T-helper 2 cell treated with Interferon-gamma antibody and Interleukin-4, amounts not matched to agents 5 μg/mL and 100 μg/mL, for 36 hours (primary cell): ENCODE measurements at regions not wholly inside any gene's neighbourhood (a gene's known extent, or its start where the extent isn't known, plus 50 kb on each side); places are given as distances from the start of the nearest gene placed in this dataset.

Experiments used
- DNase-seq: peaks from one replicate; pipeline ENCODE4 v3.0.0; 2021; ENCODE audit warnings: low spot score
- H3K27ac Mint-ChIP-seq: one replicate; pipeline ENCODE4 v1.8.0; 2021; ENCODE audit warnings: mild to moderate bottlenecking, mixed read lengths
- H3K27me3 Mint-ChIP-seq: one replicate; pipeline ENCODE4 v1.8.0; 2021; ENCODE audit warnings: low read depth, mixed read lengths
- H3K36me3 Mint-ChIP-seq: one replicate; pipeline ENCODE4 v1.8.0; 2021; ENCODE audit warnings: low read depth, mixed read lengths
- H3K4me1 Mint-ChIP-seq: one replicate; pipeline ENCODE4 v1.8.0; 2021; ENCODE audit warnings: low read depth, mixed read lengths
- H3K4me3 Mint-ChIP-seq: one replicate; pipeline ENCODE4 v1.8.0; 2022; ENCODE audit warnings: mild to moderate bottlenecking, moderate library complexity, mixed read lengths
- H3K9me3 Mint-ChIP-seq: one replicate; pipeline ENCODE4 v1.8.0; 2021; ENCODE audit warnings: mixed read lengths

- H3K27ac Mint-ChIP-seq: no peak overlapping the region
- peaks cover 13% of the 10 kb centered on the region for H3K36me3 Mint-ChIP-seq
- H3K9me3 Mint-ChIP-seq: peaks cover 22% of the 10 kb centered on the region
- H3K27me3 Mint-ChIP-seq: peaks cover 4% of the 10 kb centered on the region
- H3K4me1 Mint-ChIP-seq: peaks cover 8% of the 10 kb centered on the region
- H3K4me3 Mint-ChIP-seq: no peak overlapping the region
- no peak for DNase-seq
Observed at GRCh38 chr2:9789371-9789770, 53.9 kb upstream of the TAF1B start.

DNA sequence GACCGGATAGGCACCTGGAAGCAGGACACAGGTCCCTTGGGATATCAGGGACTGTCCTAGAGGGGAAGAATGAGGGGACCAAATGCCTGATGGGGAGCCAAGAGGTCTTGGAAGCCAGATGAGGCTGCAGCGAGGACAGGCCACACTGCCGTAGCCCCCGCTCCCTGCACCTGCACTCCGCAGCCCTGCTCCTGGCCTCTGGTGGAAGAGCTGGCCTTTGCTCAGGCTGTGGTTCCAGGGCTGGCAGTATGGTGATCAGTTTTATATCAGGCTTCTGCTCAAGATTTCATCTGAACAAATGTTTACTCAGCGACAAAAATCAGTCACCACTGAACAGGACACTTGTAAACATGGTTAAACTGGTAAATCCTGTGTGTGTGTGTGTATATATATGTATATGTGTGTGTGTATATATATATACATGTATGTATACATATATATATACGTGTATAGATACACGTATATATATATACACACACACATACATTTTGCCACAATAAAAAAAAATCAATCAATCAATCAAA is 52.5 kb upstream of the TAF1B start:
- peaks cover 13% of the 10 kb centered on the region for H3K36me3 Mint-ChIP-seq
- no peak overlapping the region for H3K27ac Mint-ChIP-seq
- peaks cover 8% of the 10 kb centered on the region for H3K4me1 Mint-ChIP-seq
- DNase-seq: no peak
- peaks cover 4% of the 10 kb centered on the region for H3K27me3 Mint-ChIP-seq
- H3K9me3 Mint-ChIP-seq: peaks cover 20% of the 10 kb centered on the region
- no peak overlapping the region for H3K4me3 Mint-ChIP-seq

GRCh38 chr2:9791711-9792110 is 51.6 kb upstream of the TAF1B start:
- no peak for DNase-seq
- Mint-ChIP-seq H3K9me3 (peaks cover 20% of the 10 kb centered on the region), H3K27ac (peak overlapping the region; percentile 15), H3K36me3 (peaks cover 13% of the 10 kb centered on the region), H3K4me1 (peaks cover 8% of the 10 kb centered on the region), H3K27me3 (peaks cover 4% of the 10 kb centered on the region), H3K4me3 (no peak overlapping the region)

DNA sequence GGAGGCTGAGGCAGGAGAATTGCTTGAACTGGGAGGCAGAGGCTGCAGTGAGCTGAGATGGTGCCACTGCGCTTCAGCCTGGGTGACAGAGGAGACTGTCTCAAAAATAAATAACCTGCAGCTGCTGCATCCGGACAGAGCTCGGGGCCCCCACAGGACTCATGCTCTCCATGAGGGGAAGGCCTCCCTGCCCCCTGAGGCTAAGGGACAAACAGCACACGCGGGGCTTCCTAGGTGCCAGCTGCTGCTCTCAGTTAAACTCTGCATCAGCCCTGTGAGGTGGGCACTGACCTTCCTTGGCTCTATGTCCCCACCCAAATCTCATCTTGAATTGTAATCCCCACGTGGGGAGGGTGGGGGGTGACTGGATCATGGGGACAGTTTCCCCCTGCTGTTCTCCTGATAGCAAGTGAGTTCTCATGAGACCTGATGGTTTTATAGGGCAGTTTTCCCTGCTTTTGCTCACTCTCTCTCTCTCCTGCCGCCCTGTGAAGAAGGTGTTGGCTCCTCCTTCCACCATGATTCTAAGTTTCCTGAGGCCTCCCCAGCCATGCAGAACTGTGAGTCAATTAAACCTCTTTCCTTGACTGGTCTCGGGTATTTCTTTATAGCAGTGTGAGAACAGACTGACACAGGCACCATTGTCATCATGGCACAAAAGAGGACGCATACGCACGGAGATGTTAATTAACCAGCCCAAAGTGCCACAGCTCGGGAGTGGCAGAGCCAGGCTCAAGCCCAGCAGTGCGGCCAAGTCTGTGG is 49.9 kb upstream of the TAF1B start:
- peaks cover 4% of the 10 kb centered on the region for H3K36me3 Mint-ChIP-seq
- H3K4me1 Mint-ChIP-seq: peaks cover 6% of the 10 kb centered on the region
- H3K9me3 Mint-ChIP-seq: peaks cover 10% of the 10 kb centered on the region
- DNase-seq: no peak
- H3K27ac Mint-ChIP-seq: no peak overlapping the region
- H3K27me3 Mint-ChIP-seq: peaks cover 4% of the 10 kb centered on the region
- no peak overlapping the region for H3K4me3 Mint-ChIP-seq
